Adrenal gland (tissue), 5 donors: ENCODE measurements at regions not wholly inside any gene's neighbourhood (a gene's known extent, or its start where the extent isn't known, plus 50 kb on each side); places are given as distances from the start of the nearest gene placed in this dataset.

Experiments used
- POLR2A ChIP-seq, 2 donors: fragments of 450-650 bp; IDR thresholded peaks; one replicate each; pipeline ENCODE4 v1.6.1; 2017; ENCODE audit warnings: antibody characterized with exemption in 2 of 2, mild to moderate bottlenecking in 2 of 2, moderate library complexity in 1 of 2
- TF ChIP-seq, protein P1 (sequence below), 6 experiments: fragments of 450-650 bp in 4 of 6; fragments of 200-600 bp in 2 of 6; sonication (generic) in 1 of 6; IDR thresholded peaks; 1 replicate in 5 of 6; 2 replicates in 1 of 6; pipeline versions ENCODE4 v1.5.1 to v1.8.0; 2016 to 2021; ENCODE audit warnings: antibody characterized with exemption in 6 of 6, mild to moderate bottlenecking in 2 of 6, moderate library complexity in 1 of 6
- donor health status: DM: no; HTN: no; CAD: no.

DNA sequence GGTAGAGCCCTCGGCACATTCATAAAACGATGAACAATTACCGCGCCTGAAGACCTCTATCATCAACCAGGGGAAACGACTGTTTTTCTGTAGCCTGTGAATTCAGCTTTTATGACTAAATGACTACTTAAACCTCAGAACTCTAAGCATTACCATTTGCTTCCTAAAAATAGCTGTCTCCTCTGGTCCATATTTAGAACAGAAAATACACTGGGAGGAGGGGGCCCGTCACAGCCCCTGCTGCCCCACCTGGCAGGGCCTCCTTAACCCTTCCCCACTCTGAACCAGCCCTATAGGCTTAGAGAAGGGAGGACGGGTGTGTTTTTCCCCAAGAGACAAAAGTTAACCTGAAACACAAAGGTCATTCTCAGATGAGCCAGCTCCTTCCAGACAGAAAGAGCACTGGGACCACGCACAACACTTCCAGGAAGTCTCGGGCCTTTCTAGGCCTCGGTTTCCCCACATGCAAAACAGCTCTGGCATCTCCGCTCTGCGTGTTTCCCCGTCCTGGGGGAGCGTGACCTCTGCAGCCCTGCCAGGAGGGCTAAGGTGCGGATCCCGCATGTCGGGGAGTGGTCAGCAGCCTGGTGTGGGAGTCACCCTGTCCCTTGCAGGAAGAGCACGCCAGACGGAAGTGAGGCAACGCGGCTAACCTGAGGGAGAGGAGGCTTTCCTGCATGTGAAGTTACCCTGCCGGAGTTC is 193.9 kb downstream of the DLL1 start:
- TF ChIP-seq, protein P1, sequence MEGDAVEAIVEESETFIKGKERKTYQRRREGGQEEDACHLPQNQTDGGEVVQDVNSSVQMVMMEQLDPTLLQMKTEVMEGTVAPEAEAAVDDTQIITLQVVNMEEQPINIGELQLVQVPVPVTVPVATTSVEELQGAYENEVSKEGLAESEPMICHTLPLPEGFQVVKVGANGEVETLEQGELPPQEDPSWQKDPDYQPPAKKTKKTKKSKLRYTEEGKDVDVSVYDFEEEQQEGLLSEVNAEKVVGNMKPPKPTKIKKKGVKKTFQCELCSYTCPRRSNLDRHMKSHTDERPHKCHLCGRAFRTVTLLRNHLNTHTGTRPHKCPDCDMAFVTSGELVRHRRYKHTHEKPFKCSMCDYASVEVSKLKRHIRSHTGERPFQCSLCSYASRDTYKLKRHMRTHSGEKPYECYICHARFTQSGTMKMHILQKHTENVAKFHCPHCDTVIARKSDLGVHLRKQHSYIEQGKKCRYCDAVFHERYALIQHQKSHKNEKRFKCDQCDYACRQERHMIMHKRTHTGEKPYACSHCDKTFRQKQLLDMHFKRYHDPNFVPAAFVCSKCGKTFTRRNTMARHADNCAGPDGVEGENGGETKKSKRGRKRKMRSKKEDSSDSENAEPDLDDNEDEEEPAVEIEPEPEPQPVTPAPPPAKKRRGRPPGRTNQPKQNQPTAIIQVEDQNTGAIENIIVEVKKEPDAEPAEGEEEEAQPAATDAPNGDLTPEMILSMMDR (IDR thresholded peaks at IDR 0.05): no peak
- no peak for TF ChIP-seq POLR2A (IDR thresholded peaks at IDR 0.05)
